Cardiac muscle cell (in vitro differentiated cells and primary cell): ENCODE measurements at regions not wholly inside any gene's neighbourhood (a gene's known extent, or its start where the extent isn't known, plus 50 kb on each side); places are given as distances from the start of the nearest gene placed in this dataset.
A peak's percentile ranks its signal among the peaks of the same experiment; 100 is the strongest.

ENCODE experiments used
- DNase-seq, 2 donors: peaks; one replicate each; pipeline versions ENCODE4 v3.0.0 to v3.0.0-alpha.2; 2010 to 2017; ENCODE audit warnings: low read depth in 1 of 2, low spot score in 1 of 2
- H3K27ac ChIP-seq: fragments of 200-600 bp; sonication (generic); 2 replicates; pipeline ENCODE4 v1.5.1; 2016
- H3K27me3 ChIP-seq: fragments of 200-600 bp; sonication (generic); 2 replicates; pipeline ENCODE4 v1.6.0; 2016; ENCODE audit warnings: control low read depth
- H3K36me3 ChIP-seq: fragments of 200-600 bp; sonication (generic); 2 replicates; pipeline ENCODE4 v1.5.1; 2016; ENCODE audit warnings: control low read depth
- H3K4me1 ChIP-seq: fragments of 200-600 bp; sonication (generic); 2 replicates; pipeline ENCODE4 v1.8.1; 2017; ENCODE audit warnings: low read depth, mild to moderate bottlenecking, mixed run types
- H3K4me3 ChIP-seq: fragments of 200-600 bp; sonication (generic); 2 replicates; pipeline ENCODE4 v1.5.1; 2016; ENCODE audit warnings: mild to moderate bottlenecking
- H3K9me3 ChIP-seq: fragments of 200-600 bp; sonication (generic); 2 replicates; pipeline ENCODE4 v1.5.1; 2017; ENCODE audit warnings: low read depth, mild to moderate bottlenecking, control low read depth
- CTCF ChIP-seq: IDR thresholded peaks from 2 replicates; pipeline ENCODE4 v1.5.1; 2012; ENCODE audit warnings: low read depth, mild to moderate bottlenecking, low read length

DNA sequence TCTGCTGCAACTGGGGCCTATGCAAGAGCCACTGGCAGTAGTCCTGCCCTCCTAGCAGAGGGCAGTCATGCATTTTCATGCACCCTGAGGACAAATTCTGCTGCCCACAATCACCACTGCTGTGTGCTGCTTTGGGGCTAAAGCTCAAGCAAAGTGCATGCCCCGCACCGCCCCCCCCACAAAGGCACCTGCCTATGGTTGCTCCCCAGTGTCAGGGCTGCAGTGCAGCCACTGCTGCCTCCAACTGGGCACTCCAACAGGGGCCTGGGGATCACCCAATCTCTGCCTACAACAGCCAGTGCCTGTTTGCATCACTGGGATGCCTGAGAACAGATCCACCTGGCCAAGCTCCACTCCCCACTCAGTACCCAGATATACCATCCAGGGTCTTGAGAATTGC is 417.0 kb downstream of the HTR7 start:
- no peaks in the 10 kb centered on the region for H3K9me3 ChIP-seq
- DNase-seq, result no peak
- H3K4me1 ChIP-seq, result no peaks in the 10 kb centered on the region
- H3K36me3 ChIP-seq, result no peaks in the 10 kb centered on the region
- no peak for TF ChIP-seq CTCF
- no peak overlapping the region for H3K4me3 ChIP-seq
- no peaks in the 10 kb centered on the region for H3K27me3 ChIP-seq
- H3K27ac ChIP-seq, result no peak overlapping the region

DNA sequence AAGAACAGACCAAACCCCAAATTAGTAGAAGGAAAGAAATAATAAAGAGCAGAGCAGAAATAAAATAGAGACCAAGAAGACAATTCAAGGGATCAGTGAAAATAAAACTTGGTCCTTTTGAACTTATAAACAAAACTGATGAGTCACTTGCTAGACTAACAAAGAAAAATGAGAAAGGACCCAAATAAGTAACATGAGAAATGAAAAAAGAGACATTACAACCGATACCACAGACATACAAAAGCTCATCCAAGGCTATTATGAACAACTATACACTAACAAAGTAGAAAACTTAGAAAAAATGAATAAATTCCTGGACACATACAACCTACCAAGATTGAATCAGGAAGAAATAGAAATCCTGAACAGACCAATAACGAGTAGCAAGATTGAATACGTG is 414.5 kb downstream of the HTR7 start:
- TF ChIP-seq CTCF, result no peak
- Histone ChIP-seq H3K27me3 (no peaks in the 10 kb centered on the region), H3K27ac (no peak overlapping the region), H3K4me1 (no peaks in the 10 kb centered on the region), H3K36me3 (no peaks in the 10 kb centered on the region), H3K9me3 (no peaks in the 10 kb centered on the region), H3K4me3 (no peak overlapping the region)
- DNase-seq, result no peak

GRCh38 chr10:90447831-90448230 is 410.0 kb downstream of the HTR7 start:
- no peak overlapping the region for H3K4me3 ChIP-seq
- H3K4me1 ChIP-seq, result no peaks in the 10 kb centered on the region
- H3K27ac ChIP-seq, result no peak overlapping the region
- H3K36me3 ChIP-seq, result no peaks in the 10 kb centered on the region
- no peaks in the 10 kb centered on the region for H3K27me3 ChIP-seq
- H3K9me3 ChIP-seq, result no peaks in the 10 kb centered on the region
- no peak for TF ChIP-seq CTCF
- peak in 1 of 2 donors; percentile 34 for DNase-seq

DNA sequence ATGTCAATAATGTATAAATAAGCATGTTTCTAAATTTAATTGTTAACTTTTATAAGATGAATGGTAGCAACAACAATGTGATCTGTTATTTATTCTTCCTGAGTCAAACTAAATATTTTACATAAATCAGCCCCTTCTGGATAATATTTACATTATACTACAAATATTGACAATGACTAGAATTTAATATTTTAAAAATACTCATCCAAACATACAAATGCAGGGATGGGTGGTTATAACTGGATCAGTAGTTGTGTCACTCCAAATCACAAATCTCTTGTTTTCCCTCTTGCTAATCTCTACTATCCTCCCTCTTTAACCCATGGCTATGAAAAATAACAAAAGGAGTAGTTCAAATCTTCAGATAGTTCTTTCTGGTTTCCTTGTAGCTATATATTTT is 407.0 kb downstream of the HTR7 start:
- Histone ChIP-seq H3K27ac (no peak overlapping the region), H3K4me3 (no peak overlapping the region), H3K36me3 (no peaks in the 10 kb centered on the region), H3K4me1 (no peaks in the 10 kb centered on the region), H3K27me3 (no peaks in the 10 kb centered on the region), H3K9me3 (no peaks in the 10 kb centered on the region)
- no peak for DNase-seq
- no peak for TF ChIP-seq CTCF

DNA sequence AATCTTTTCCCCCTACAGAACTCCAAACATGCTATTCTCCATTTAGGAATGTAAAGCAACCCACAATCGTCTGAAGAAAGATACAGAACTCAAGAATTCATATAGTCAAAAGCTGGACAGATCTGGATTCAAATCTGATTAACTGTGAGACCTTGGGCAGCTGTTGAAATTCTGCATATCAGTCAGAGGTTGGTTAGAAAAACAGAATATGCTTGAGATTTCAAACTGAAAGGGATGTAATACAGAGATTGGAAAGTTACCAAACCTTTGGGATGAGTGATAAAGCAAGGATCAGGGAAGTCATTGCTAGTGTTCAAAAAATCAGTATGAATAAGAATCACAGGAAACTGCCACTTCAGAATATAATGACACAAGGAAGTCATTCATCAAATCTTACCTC is 406.6 kb downstream of the HTR7 start:
- H3K4me3 ChIP-seq, result no peak overlapping the region
- TF ChIP-seq CTCF, result no peak
- no peaks in the 10 kb centered on the region for H3K27me3 ChIP-seq
- H3K36me3 ChIP-seq, result no peaks in the 10 kb centered on the region
- H3K27ac ChIP-seq, result no peak overlapping the region
- H3K4me1 ChIP-seq, result no peaks in the 10 kb centered on the region
- DNase-seq, result peak in 1 of 2 donors; percentile 63
- H3K9me3 ChIP-seq, result no peaks in the 10 kb centered on the region

DNA sequence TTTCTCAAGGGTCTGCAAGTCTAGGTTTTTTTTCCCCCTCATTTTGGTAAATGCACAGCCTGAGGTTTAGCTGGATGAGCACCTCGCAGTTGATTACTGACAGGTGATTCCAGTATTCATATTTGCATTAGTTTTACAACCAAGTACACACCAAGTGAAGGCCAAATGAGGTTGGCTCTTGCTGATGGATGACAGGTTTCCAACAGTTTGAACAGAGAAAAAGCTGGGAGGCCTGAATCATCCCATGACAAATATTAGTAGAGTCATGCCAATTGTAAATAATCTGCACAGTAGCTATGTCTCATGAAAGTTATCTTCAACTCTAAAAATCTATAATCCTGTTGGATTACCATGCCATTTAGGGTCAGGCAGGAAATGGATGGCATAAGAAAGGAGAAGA is 399.8 kb downstream of the HTR7 start:
- no peak overlapping the region for H3K4me3 ChIP-seq
- no peaks in the 10 kb centered on the region for H3K9me3 ChIP-seq
- no peaks in the 10 kb centered on the region for H3K27me3 ChIP-seq
- no peaks in the 10 kb centered on the region for H3K4me1 ChIP-seq
- H3K27ac ChIP-seq, result no peak overlapping the region
- no peaks in the 10 kb centered on the region for H3K36me3 ChIP-seq
- no peak for DNase-seq
- TF ChIP-seq CTCF, result no peak
